DMS153 treated with DMSO at 0.1 percent for 48 hours (cell line): ENCODE measurements at regions not wholly inside any gene's neighbourhood (a gene's known extent, or its start where the extent isn't known, plus 50 kb on each side); places are given as distances from the start of the nearest gene placed in this dataset.

Source experiments
- DNase-seq: peaks from one replicate; lab custom pipeline; 2025; ENCODE audit not compliant: unreplicated experiment; lab: John Stamatoyannopoulos, UW

DNA sequence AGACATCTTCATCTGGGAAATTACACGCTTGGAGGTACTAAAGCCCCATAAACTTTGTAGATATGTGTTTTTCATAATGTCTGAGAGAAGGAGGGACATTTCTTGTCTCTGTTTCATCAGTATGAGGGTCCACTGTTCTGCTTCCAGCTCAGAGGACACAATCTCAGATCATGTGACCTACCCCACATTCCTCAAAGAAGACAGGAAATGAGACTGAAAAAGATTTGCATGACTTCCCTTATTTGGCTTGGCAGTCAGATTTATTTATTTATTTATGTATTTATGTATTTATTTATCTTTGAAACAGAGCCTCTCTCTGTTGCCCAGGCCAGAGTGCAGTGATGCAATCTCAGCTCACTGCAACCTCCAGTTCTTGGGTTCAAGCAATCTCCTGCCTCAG is 463.7 kb upstream of the RGPD4 start:
- no peak for DNase-seq

DNA sequence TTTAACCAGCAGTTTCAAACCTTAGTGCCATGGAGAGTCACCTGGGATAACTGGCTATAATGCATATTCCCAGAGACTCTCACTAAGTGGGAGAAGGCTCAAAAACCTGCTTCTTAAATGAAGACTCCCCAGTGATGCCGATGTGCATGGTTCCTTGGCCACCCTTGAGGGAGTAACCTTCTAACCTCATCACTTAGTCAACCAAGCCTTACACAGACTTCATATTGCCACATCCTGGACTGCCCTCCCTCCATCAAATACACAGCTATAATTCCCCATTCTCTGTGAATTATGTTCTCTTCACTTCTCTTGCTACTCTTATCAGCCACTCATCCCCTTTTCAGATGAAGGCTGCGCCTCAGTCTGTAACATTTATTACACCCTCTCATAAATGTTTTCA is 462.9 kb upstream of the RGPD4 start:
- DNase-seq = no peak

DNA sequence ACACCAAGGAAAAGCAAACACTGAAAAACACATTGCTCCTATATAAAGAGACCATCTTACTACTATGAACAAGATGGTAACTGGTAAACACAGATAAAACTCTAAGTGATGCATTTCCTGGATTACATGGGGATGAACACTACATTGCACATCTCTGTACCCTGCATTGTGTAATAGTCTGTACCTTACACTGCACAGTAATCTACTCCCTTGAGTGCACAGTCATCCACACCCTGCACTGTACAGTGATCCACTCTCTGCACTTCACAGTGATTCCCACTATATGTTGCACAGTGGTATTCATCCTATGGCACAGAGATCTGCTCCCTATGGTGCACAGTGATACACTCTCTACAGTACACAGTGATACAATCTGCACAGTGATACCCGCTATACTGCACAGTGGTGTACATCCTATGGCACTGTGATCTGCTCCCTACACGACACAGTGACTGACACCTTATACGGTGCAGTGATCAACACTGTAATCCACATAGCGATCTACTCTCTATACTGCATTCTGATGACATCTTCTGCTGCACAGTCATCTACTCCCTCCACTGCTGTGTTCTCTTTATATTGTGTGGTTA is 462.2 kb upstream of the RGPD4 start:
- DNase-seq = no peak

DNA sequence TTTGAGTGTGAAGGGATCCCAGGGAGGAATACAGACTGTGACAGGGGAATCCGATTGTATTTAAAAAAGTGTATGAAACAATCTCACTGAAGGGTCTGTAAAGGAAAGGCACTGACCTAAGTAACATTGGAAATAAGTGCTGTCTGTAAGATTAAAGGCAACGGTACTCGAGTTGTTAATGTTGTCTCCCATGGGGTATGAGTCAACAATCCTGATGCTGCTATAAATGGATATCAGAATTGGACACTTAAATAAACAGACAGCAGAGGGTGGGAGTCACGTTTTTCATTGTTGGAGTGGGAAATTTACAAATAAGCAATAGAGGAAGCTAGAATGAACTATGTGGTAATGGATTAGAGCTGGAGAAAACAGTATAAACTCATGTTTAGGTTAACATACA is 452.4 kb upstream of the RGPD4 start:
- no peak for DNase-seq

DNA sequence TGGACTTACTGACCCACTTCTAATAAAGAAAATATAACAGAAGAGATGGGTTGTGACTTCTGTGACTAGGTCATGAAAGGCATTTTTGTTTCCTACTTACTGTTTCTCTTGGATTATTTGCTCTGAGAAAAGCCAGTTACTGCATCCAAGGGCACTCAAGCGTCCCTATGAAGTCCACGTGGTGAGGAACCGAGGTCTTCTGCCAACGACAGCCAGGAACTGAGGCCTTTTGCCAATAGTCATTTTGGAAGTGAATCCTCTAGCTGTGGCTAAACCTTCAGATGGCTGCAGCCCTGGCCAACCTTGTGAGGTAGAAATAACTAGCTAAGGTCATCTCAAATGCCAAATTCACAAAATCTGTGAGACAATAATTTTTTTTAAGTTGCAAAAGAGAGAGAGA is 449.8 kb upstream of the RGPD4 start:
- no peak for DNase-seq

DNA sequence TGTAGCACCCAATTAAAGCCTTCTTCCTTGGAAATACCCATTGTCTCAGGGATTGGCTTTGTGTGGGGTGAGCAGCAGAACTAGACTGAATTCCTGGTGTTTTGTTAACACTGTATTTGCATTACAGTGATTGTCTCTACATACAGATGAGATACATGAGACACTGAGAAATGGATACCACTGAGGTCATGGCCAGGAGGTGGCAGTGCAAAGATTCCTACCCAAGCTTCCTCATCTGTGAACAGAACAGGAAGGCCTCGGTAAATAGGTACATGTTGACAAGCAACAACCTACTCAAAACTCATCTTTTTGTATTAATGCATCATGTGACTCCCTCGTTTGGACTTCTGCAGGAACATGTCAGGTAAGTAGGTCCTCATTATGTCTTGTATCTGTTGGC is 445.8 kb upstream of the RGPD4 start:
- no peak for DNase-seq

DNA sequence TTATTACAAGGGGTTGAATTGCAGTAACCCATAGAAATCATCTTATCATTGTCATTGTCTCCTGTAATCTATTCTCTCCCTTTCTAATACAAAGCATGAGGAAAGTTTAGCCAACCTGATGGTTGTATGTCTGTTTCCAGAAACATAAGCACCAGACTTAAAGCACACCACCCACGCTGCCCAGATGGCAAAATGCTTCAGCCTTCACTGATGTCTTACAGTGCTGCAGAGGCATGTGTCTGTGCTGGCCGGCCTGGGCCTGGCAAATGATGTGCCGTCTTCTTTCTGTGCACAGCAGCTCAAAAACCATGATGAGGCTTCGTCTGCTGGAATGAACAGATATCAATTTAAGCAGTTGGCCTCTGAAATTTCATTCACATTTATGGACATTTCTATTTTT is 443.0 kb upstream of the RGPD4 start:
- no peak for DNase-seq

DNA sequence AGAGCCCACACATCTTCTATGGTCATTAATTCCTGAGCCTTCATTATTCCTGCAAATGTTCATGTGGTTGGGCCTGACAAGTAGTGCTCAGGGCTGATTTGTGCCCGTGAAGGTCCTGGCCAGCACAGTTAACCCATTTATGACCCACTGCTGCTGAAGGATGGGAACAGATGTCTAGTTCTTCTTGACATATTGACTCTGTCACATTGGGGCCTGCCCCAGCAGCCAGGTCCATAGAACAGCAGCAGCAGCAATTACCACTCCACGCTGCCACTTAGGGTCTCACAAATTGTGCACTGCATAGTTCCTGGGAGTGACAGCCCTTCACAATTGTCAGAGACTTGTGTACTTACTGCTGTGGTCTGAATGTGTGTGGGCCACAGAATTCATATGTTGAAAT is 442.3 kb upstream of the RGPD4 start:
- no peak for DNase-seq

DNA sequence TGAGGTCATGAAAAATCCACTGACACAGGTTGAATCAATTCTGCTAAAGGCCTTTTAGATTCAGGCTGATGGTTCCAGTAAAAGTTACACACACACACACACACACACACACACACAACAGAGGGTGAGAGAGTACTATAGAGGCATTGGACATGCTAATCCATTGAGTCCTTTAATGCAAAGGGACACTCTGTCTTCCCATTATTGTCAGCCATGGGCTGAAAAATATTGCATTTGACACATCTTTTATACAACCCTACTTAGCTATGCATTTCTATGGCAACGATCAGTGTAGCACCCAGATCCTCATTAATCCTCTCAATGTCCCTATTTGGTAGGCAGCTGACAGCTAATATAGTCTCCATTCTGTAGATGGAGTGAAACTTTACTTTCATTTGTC is 440.8 kb upstream of the RGPD4 start:
- DNase-seq = no peak

DNA sequence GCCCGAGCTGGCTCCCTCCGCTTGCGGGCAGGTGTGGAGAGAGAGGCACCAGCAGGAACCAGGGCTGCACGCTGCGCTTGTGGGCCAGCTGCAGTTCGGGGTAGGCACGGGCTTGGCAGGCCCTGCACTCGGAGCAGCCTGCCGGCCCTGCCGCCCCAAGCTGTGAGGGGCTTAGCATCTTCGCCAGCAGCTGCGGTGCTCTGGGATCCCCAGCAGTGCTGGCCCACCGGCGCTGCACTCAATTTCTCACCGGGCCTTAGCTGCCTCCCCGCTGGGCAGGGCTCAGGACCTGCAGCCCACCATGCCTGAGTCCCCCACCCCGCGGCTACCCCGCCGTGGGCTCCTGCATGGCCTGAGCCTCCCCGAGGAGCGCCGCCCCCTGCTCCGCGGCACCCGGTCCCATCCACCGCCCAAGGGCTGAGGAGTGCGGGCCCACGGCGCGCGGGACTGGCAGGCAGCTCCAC is 434.4 kb upstream of the RGPD4 start:
- no peak for DNase-seq

DNA sequence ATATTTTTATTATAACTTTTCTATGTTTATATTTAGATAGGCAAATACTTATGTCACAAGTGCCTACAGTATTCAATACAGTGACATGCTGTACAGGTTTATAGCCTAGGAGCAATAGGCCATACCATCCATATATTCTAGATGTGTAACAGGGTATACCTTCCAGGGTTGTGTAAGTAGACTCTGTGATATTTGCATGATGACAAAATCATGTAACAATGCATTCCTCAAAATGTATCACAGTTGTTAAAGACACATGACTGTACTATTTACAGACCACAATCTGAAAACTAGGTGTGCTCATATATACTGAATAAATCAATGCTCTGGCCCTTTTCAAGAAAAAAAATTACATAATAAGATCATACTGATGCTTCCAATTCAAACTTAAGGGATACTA is 433.2 kb upstream of the RGPD4 start:
- no peak for DNase-seq

DNA sequence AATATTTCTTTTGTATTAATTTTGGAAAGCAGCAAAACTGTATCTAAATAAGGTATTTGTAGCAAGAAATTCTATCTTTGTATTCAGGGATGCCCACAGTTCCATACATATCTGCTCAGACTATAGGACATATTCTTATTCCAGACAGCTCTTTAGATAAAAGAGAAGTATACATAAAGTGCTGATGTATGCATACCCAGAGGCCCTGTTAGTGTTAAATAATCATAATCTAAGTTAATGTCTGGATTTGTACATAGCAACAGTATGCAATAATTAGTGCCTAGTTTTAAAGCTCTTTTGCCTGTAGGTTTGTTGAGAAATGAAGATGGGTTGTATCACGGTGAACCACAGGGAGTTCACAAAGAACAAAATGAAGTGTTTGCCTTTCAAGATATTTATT is 428.0 kb upstream of the RGPD4 start:
- no peak for DNase-seq

DNA sequence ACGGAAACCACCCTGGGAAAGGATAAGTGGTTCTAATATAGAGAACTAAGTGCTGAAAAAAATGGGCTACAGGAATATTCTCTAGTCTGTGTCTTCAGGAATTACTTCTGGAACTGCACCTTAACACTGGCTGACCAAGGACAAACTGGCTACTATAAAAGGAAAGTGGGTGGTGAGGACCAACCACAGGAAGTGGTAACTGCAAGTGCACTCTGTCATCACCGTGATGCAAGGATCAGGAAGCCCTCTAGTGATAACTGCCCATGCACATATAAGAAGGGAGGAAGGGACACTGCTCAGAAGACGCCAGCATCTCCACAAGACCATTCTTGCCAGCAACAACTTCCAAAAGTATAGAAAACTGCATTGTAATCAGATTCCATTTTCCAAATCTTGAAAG is 424.4 kb upstream of the RGPD4 start:
- DNase-seq = no peak

DNA sequence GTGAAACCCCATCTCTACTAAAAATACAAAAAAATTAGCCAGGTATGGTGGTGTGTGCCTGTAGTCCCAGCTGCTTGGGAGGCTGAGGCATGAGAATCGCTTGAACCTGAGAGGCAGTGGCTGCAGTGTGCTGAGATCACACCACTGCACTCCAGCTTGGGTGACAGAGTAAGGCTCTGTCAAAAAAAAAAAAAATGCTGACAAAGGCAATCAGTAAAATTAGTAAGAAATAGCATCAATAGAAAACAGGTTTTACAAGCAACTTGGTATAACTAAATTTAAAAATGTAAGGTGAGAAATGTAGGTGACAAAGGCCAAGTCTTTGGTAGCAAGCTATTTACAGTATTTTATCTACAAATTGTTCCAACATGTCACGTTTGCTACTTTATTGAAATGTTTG is 421.4 kb upstream of the RGPD4 start:
- no peak for DNase-seq

DNA sequence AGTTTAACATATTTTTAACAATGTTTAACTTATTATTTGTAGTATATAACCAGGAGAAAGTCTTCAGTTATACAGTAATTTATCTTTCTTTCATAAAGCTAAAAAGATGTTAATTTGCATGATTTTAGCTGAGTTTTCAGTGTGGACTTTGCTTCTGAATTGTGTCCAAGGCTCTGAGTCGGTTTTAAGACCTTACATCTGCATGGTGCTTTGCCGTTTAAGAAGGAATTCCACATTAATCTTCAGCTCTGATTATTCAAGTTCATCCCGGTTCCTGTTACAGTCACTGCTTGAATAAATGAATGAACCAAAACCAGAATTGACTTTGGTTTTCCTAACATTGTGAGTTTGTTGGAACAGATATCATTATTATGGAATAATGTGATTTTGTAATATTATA is 419.7 kb upstream of the RGPD4 start:
- DNase-seq = no peak

DNA sequence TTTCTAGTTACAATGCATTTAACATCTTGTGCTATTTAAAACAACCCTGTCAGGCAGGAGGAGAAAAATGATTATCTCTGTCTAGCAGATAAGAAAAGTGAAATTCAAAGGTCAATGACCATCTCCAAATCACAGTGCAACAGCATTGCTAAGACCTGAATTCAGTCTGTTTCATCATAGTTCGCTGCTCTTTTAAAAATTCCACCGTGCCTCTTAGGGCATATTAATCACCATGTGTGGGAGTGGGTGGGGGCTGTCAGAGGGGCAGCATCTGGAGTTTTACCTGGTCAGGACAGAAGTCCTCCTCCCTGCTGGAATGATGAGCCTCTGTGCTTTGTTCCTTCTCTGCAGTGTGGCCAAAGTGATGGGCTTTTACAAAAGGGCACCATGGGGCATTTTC is 418.7 kb upstream of the RGPD4 start:
- no peak for DNase-seq

DNA sequence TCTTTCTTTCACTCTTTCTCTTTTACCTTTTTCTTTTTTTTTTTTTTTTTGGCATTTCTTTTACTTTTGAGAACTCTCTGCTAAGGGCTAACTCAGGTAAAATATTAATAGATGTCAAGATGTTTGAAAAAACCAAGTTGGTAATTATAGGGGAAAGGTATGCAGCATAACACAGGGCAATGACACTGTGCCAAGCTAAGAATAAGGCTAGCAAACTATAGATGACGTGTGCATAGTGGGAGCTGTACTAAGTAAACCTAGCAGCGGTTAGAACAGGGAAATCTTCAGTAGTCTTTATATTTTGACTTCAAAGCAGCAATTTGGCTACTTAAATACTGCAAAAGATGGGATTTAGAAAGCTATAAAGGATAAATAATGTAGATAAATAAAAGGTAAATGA is 415.4 kb upstream of the RGPD4 start:
- no peak for DNase-seq

DNA sequence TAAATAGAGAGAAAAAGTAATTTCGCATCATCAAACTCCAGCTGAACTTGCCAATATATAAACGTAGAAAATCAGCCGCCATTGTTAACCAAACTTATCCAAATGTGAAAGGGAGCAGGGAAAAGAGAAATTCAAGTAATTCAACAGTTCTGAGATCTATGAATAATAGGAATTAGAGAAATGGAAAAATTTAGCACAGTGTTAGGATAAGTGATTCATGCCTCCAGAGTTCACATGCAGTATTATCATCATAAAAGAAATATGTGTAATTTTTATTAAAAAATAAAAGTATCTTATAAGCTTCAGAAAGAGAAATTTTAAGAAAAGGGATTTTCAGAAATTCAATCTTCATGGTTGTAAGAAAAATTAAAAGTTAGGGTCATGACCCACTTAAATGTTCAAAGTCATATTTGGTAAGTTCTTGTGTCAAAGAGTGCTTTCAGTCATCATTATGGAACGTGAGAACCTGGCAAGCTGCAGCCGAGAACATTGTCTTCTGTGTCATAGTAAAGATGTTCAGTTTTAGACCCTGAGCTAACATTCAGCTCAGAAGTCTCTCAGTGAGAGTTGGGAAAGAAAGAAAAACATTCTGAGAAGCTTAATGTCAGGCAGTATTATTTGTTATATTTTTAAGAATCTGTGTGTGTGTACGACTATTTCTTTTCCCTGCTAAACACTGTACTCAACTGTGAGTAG is 414.3 kb upstream of the RGPD4 start:
- DNase-seq = no peak

DNA sequence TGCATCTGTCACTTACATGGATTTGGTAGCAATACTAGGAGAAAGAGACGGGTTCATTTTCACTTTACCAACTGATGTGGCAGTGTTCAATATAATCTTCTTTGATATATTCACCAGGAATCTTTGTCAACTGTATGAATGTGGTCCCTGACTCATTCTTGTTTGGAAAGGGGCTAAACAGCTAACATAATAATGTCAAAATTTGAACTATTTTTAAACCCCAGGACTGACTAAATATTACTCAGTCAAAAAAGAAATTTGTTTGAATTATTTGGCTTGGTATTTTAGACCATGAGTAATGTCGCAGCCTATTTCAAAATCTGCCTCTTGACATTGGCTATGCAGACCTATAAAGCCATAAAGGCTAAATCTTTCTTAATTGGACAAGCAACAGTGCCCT is 413.7 kb upstream of the RGPD4 start:
- DNase-seq = no peak

DNA sequence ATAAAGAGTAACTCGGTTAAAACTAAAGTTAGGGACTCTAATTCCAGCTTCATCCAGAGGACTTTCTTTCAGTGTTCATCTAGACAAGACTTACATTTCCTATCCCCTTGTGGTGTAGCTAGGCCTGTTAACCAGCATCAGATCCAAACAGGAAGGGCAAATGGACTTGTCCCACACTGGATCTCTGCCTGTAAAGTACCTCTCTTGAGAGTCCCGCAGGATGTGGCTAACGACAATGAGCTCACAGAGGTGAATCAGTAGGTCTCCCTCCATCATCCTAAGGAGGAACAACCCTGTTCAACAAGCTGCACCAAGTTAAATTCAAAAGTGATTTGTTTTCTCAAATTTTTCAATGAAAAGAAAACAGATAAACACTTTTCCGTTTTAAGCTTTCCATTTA is 412.3 kb upstream of the RGPD4 start:
- DNase-seq = no peak

DNA sequence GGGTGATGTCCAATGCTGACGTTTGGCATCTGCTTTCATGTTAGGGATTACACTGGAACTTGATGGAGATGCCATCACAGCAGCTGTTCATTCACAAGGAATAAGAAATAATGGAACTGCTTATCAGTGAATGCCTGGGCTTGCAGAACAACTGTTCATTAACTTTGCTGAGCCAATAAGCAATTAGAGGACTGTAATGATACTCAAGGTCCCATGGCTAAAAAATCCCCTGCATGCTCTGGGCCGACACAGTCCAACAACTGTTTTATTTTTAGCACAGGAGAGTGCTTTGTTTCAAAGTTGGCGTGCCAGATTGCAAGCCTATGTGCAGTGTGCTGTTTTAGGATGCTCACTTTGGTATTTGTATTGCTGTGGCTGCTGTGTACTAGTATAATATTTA is 408.0 kb upstream of the RGPD4 start:
- no peak for DNase-seq

DNA sequence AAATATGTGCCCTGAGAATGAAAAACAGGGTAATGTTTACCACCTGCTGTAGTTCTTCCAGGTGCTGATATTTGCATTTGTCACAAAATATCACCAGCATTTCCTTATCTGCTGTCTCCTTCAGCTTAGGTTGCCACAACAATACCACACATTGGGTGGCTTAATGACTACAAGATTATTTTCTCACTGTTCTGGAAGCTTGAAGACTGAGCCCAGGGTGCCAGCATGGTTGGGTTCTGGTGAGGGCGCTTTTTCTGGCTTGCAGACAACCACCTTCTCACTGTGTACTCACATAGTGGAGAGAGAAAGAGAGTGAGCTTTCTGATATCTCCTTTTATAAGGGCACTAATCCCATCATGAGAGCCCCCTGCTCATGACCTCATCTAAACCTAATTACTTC is 407.5 kb upstream of the RGPD4 start:
- DNase-seq = no peak

DNA sequence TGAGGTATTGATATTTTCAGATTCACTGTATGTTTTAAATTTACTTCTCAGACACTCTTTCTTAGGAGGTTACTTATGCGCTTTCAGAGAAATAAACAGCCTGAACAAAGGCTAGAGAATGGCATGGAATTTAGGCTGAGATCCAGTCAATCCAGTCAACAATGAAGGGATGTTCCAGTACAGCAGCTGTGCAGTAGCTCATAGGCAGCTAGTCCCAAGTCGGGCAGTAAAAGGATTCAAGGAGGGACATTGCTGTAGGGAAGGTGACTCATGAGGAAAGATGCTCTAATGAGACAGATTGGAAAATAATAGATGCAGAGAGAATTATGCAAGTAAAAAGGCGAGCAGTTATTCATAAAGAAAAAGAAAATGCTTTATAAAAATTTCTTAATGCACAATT is 397.9 kb upstream of the RGPD4 start:
- DNase-seq = no peak
